ENCODE measurements at regions not wholly inside any gene's neighbourhood (a gene's known extent, or its start where the extent isn't known, plus 50 kb on each side); places are given as distances from the start of the nearest gene placed in this dataset.

- H3K36me3 ChIP-seq = no peaks in the 10 kb centered on the region
- no peak overlapping the region for H3K4me3 ChIP-seq
- no peak overlapping the region for H3K27ac ChIP-seq
- ATAC-seq (no peak), DNase-seq (no peak)
- intact Hi-C loops (cut with DNase I) = no loop called here
- TF ChIP-seq POLR2A (IDR thresholded peaks at IDR 0.05) (no peak), CTCF (IDR thresholded peaks at IDR 0.05) (no peak)
- no peaks in the 10 kb centered on the region for H3K27me3 ChIP-seq
- H3K9me3 ChIP-seq = peaks cover 0 to 2% (median 0%) of the 10 kb centered on the region in 12 donors
- no peaks in the 10 kb centered on the region for H3K4me1 ChIP-seq
Measured at GRCh38 chr16:62149631-62150030, 113.4 kb upstream of the CDH8 start.

DNA sequence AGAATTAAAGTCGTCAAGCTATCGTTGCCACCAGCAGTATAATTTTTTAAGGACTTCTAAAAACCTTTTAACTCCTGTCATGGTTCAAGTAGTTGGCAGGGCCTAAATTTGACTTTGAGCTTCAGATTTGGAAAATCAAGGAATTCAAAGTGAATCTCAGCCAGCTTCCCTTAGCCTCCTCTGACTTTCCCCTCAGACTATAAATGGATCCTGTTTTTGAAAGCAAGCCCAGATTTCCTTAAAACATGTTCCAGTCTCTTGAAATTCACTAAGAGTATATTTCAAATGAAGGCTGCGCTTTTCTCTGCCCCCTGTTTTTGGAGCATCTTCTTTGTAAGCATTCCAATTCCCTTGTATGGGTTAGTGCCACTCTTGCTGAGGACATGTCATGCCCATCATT lies 101.8 kb upstream of the CDH8 start:
- Histone ChIP-seq H3K27ac (no peak overlapping the region), H3K36me3 (no peaks in the 10 kb centered on the region), H3K4me1 (no peaks in the 10 kb centered on the region), H3K27me3 (no peaks in the 10 kb centered on the region), H3K4me3 (no peak overlapping the region), H3K9me3 (peaks cover 0 to 8% (median 0%) of the 10 kb centered on the region in 12 donors)
- ATAC-seq (no peak), DNase-seq (no peak)
- no peak for TF ChIP-seq CTCF (IDR thresholded peaks at IDR 0.05)
- TF ChIP-seq POLR2A (IDR thresholded peaks at IDR 0.05) = no peak
- intact Hi-C loops (cut with DNase I) = no loop called here
- WGBS, 4 donors = 85 to 92% (median 89%) methylated on average over 3 of the region's 3 CpGs

GRCh38 chr16:62135911-62136310 lies 99.7 kb upstream of the CDH8 start:
- Histone ChIP-seq H3K4me3 (no peak overlapping the region), H3K9me3 (peaks cover 0 to 8% (median 0%) of the 10 kb centered on the region in 12 donors), H3K27ac (no peak overlapping the region), H3K36me3 (no peaks in the 10 kb centered on the region), H3K27me3 (no peaks in the 10 kb centered on the region), H3K4me1 (no peaks in the 10 kb centered on the region)
- WGBS, 4 donors = 56 to 73% (median 72%) methylated on average over 2 of the region's 2 CpGs
- no peak for TF ChIP-seq CTCF (IDR thresholded peaks at IDR 0.05)
- no peak for TF ChIP-seq POLR2A (IDR thresholded peaks at IDR 0.05)
- intact Hi-C loops (cut with DNase I) = no loop called here
- ATAC-seq (no peak), DNase-seq (no peak)

GRCh38 chr16:62135446-62135845 lies 99.2 kb upstream of the CDH8 start:
- peaks cover 0 to 8% (median 0%) of the 10 kb centered on the region in 12 donors for H3K9me3 ChIP-seq
- intact Hi-C loops (cut with DNase I) = no loop called here
- 63 to 83% (median 75%) methylated on average over 1 of the region's 1 CpG for WGBS, 4 donors
- TF ChIP-seq POLR2A (IDR thresholded peaks at IDR 0.05) (no peak), CTCF (IDR thresholded peaks at IDR 0.05) (no peak)
- DNase-seq (no peak), ATAC-seq (no peak)
- H3K4me3 ChIP-seq = no peak overlapping the region
- H3K36me3 ChIP-seq = no peaks in the 10 kb centered on the region
- no peaks in the 10 kb centered on the region for H3K27me3 ChIP-seq
- no peaks in the 10 kb centered on the region for H3K4me1 ChIP-seq
- H3K27ac ChIP-seq = no peak overlapping the region
